ENCODE measurements at regions not wholly inside any gene's neighbourhood (a gene's known extent, or its start where the extent isn't known, plus 50 kb on each side); places are given as distances from the start of the nearest gene placed in this dataset.
A peak's percentile ranks its signal among the peaks of the same experiment; 100 is the strongest.

- TF ChIP-seq CEBPG (CRISPR knock-in tag; IDR thresholded peaks at IDR 0.05) (no peak), CEBPG (tag; conservative IDR thresholded peaks at IDR 0.05 in 1 of 2, IDR thresholded peaks at IDR 0.05 in 1 of 2) (no peak), CREB3 (tag; conservative IDR thresholded peaks at IDR 0.05; ENCODE audit: low read depth) (no peak), BRD4 (IDR thresholded peaks at IDR 0.05) (no peak), IRF1 (CRISPR knock-in tag; IDR thresholded peaks at IDR 0.05; ENCODE audit: borderline replicate concordance) (no peak), RAD51 (IDR thresholded peaks at IDR 0.05; ENCODE audit: borderline replicate concordance, low read depth) (no peak), ZBTB8A (IDR thresholded peaks at IDR 0.05; ENCODE audit: partially characterized antibody) (no peak), SMARCC2 (IDR thresholded peaks at IDR 0.05; ENCODE audit: low read depth) (no peak), UBTF (IDR thresholded peaks at IDR 0.05; ENCODE audit: borderline replicate concordance in 1 of 2, low read depth in 2 of 2, low read length in 2 of 2) (0 out of 4 replicates have a peak, but pooled peaks of 1 of the 2 experiments have one; percentile 23), TFAP4 (CRISPR knock-in tag; IDR thresholded peaks at IDR 0.05; ENCODE audit: borderline replicate concordance) (peak; percentile 47; the same call in 1 of the 2 replicates), ZNF785 (CRISPR knock-in tag; IDR thresholded peaks at IDR 0.05) (no peak), ZFP1 (CRISPR knock-in tag; IDR thresholded peaks at IDR 0.05) (no peak), ZNF696 (CRISPR knock-in tag; conservative IDR thresholded peaks at IDR 0.05) (no peak), COPS2 (conservative IDR thresholded peaks at IDR 0.05) (no peak), ZNF282 (CRISPR knock-in tag; IDR thresholded peaks at IDR 0.05) (no peak), HDGF (IDR thresholded peaks at IDR 0.05) (no peak), SPI1 (IDR thresholded peaks at IDR 0.05; ENCODE audit: borderline replicate concordance, low read depth, low read length) (peak; percentile 90; the same call in 1 of the 2 replicates), ATF1 (CRISPR knock-in tag; IDR thresholded peaks at IDR 0.05) (no peak), ATF1 (tag; IDR thresholded peaks at IDR 0.05) (peak; percentile 26; the same call in 1 of the 2 replicates), PHF20 (IDR thresholded peaks at IDR 0.05; ENCODE audit: partially characterized antibody) (no peak), ATF3 (IDR thresholded peaks at IDR 0.05) (no peak), ATF3 (CRISPR knock-in tag; conservative IDR thresholded peaks at IDR 0.05) (no peak), MEF2D (tag; conservative IDR thresholded peaks at IDR 0.05; ENCODE audit: low read depth) (no peak)
These were observed 181.6 kb upstream of the ECI2 start (continued) for GRCh38 chr6:4316867-4317400.

All from K562 (cell line).